GM19455 (cell line): ENCODE measurements at regions not wholly inside any gene's neighbourhood (a gene's known extent, or its start where the extent isn't known, plus 50 kb on each side); places are given as distances from the start of the nearest gene placed in this dataset.

Experiments
- ATAC-seq: cut with Tn5 transposase; IDR thresholded peaks from one replicate; pipeline ENCODE4 v1.9.1; 2021; ENCODE audit not compliant: unreplicated experiment

- ATAC-seq, result no peak
These were observed 147.2 kb upstream of the EEPD1 start for GRCh38 chr7:36005876-36006275.

GRCh38 chr7:36006636-36007229 lies 146.3 kb upstream of the EEPD1 start:
- ATAC-seq, result no peak

GRCh38 chr7:36010656-36011587 lies 142.1 kb upstream of the EEPD1 start:
- no peak for ATAC-seq

DNA sequence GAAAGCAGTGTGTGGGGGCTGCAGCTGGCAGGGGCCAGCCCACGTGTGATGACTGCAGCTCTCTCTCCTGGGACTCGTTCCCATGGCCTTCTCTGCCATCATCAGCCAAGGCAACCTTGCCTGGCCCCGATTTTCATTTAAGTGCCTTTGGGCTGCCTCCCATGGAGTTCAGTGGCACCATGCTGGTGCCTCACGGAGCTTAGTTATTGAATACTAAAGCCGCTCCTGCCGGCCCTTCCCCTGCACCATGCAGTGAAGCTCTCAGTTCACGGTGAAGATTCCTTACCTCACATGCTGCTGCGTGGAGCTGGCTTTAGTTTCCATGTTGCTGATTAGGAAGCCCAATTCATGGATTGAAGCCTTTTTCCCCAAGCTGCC lies 141.5 kb upstream of the EEPD1 start:
- ATAC-seq, result no peak

DNA sequence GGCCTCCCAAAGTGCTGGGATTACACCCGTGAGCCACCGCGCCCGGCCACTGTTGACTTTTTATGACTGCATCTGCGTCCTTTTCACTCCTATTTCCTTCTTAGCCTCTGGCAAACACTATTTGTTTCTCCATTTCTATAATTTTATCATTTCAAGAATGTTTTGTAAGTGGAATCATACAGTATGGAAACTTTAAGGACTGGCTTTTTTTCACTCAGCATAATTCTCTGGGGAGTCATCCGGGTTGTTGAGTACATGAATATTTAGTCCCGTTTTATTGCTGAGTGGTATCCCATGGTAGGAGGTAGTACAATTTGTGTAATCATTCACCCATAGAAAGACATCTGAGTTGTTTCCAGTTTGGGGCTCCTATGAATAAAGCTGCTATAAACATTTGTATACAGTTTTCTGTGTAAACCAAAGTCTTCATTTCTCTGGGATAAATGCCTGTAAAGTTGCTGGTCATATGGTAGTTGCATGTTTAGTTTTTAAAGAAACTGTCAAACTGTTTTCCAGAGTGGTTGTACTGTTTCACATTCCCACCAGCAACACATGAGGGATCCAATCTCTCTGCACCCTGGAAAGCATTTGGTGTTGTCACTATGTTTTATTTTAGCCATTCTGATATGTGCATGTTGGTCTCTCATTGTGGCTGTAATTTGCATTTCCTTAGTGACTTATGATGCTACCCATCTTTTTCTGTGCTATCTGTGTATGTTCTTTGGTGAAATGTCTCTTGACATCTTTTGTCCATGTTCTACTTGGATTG lies 139.6 kb upstream of the EEPD1 start:
- no peak for ATAC-seq

- no peak for ATAC-seq
These were observed 138.1 kb upstream of the EEPD1 start for GRCh38 chr7:36014961-36015360.

DNA sequence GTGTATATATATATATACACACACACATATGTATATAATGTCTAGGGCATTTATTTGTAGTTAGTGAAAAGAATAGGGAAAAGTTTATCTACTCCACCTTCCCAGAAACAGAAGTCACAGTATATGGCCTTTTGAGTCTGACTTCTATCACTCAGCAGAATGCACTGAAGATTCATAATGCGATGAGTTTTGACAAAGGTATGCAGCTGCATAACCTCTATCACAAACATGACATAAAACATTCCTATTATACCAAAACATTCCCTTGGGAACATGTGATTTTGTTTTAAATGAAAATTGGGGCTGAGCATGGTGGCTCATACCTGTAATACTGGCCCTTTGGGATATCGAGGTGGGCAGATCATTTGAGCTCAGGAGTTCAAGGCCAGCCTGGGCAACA lies 137.3 kb upstream of the EEPD1 start:
- no peak for ATAC-seq

DNA sequence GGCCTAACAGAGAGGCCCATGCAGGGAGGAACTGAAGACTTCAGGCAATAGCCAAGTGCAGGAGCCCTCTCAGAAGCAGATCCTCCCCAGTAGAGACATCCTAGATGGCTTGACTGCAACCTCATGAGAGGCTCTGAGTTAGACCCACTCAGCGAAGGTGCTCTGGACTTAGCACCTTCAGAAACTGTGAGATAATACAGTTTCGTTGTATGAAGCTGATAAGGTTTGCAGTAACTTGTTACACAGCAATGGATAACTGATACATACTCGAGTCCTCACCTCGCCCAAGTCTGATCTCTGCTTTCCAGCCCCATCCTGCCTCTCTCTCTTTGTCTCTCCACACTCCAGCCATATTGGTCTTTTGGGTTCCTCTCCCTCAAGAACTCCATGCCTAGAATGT lies 136.4 kb upstream of the EEPD1 start:
- ATAC-seq, result no peak

DNA sequence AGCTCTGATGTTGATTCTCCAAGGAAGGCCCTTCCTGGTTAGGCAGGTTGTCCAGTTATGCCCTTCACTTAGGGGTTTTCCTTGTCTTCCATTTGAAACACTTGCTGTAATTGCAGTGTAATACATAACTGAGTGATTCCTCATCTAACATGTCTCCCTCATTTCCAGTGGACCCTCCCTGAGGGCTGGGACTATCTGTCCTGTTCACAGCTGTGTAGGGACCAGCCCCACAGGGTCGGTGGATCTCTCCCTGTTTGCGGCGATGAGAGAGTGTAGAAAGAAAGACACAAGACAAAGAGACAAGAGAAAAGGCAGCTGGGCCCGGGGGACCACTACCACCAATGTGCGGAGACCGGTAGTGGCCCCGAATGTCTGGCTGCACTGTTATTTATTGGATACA lies 135.9 kb upstream of the EEPD1 start:
- no peak for ATAC-seq

- no peak for ATAC-seq
These were observed 134.1 kb upstream of the EEPD1 start for GRCh38 chr7:36018816-36019484.

- no peak for ATAC-seq
These were observed 133.5 kb upstream of the EEPD1 start for GRCh38 chr7:36019538-36019937.

DNA sequence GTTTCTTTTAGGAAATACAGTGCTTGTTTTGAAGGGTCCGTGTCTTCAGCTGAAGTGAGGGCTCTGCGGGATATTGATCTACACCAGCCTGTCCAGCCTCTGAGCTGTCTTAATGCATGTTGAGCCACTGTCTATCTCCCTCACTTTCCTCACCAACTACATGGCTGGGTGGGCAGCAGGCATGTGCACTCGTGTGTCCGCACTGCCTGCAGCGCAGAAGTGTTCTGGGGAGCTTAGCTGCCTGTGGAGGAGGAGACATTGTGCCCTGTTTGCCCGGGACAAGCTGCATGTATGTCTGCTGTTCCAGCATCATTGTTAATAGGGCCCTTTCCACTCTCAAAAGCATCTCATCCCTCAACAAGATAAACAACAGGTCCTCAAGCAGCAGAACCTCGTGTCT lies 133.1 kb upstream of the EEPD1 start:
- no peak for ATAC-seq

GRCh38 chr7:36021367-36021766 lies 131.7 kb upstream of the EEPD1 start:
- ATAC-seq, result no peak

DNA sequence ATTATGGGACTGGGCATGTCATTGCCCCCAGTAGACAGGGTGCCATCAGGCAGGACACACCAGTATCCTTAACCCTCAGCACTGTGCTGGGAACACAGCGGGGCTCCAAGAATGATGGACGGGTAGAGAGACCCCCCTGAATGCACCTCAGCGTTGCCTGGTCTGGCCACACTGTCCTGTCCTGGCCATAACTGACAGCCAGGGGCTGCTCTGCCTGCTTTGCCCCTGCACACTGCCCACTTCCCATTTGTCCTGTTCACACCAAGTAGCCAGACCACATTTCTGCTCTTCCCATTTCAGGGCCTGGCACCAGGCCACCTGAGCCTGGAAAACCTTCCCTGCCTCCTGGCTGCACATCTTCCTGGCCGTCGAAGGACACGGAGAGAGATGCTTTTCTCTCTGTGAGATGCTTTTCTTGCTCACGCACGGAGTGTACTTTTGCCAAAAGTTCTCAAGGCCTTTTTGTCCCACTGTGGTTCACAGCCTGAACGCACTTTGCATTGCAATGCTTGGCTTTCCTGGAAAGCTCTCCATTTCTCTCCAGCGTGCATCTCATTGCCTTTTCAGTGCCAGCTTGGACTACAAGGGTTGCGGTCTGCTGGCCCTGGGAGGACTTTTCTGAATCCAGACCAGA lies 131.0 kb upstream of the EEPD1 start:
- ATAC-seq, result no peak

DNA sequence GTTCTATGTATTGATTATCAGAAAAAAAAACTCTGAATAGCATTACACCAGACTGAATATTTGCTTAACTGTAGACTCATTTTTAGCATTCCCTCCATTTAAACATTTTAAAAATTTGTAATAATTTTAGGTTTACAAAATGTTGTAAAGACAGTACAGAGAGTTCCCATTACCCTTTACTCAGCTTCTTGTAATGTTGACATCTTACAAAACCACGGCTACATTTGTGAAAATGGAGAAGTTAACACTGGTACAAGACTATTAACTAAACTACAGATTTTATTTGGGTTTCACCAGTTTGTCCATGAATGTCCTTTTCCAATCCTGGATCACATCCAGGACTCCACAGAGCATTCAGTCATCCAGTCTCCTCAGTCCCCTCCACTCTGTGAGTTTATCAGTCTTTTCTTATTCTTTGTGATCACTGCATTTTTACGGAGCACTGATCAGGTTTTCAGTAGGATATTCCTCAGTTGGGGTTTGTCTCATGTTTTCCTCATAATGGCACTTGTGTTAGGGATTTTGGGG lies 130.0 kb upstream of the EEPD1 start:
- ATAC-seq, result no peak

DNA sequence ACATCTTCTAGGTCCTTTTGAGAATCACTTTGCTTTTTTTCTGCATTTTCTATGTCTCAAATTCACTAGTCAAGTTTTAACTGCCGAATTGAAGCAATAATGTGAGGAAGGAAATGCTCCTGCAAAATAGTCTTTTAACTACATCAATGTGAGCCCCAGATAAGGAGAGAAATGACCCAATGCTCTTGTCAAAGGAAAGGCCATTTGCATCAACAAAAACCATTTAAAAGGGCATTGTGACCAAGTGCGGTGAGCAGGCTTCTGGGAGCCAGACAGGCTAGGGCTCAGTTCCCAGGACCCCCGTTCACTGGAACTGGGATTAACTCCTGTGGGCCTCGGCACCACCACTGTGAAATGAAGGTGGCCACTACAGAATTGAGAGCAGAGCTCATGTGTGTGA lies 127.9 kb upstream of the EEPD1 start:
- ATAC-seq, result no peak

DNA sequence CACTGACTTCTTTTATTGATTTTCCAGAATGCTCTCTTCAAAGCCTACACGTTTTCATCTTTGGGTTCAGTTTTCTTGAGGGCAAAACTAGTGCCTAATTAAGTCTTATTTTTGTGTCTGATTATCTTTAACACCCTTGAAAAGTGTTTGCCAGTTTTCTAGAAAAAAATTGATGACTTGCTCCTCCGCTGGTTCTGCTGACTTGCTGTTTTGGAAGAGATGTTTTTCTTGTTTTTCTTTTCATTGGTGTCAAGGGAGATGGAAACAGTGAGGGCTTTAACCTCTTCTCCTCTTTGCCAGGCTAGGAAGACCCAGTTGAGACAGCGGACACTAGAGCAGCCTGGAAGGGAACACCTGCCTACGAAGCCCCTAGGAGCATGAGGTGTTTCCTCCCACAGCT lies 123.7 kb upstream of the EEPD1 start:
- ATAC-seq, result no peak

DNA sequence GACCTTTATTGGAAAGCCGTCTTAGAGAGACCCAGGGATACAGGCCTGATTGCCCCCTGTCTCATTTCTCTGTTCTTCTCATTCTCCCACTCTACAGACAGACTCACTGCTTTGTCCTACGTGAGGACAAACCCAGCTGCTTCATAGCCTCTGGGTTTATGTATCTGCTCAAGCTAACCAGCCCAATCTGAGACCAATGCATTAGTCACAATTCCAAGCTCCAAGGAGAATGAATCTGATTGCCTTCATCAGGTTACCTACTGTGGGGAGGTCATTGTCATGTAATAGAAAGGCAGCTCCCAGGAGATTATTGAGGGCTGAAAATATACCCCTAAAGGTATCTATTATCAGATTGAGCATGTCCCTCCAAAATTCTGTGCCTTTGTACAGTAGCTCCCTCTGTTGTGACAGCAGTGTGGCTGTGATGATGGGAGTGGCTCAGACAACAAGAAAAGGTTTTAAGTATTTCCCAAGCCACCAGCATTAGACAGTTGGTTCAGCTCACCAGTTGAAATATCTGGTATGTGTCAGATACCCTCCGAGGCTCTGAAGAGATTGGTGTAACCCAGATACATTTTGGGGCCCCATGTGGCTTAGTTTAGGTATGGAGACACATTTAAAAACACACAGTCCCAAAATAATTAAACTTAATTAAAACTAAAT lies 123.1 kb upstream of the EEPD1 start:
- no peak for ATAC-seq

- no peak for ATAC-seq
These were observed 120.7 kb upstream of the EEPD1 start for GRCh38 chr7:36032361-36032818.

DNA sequence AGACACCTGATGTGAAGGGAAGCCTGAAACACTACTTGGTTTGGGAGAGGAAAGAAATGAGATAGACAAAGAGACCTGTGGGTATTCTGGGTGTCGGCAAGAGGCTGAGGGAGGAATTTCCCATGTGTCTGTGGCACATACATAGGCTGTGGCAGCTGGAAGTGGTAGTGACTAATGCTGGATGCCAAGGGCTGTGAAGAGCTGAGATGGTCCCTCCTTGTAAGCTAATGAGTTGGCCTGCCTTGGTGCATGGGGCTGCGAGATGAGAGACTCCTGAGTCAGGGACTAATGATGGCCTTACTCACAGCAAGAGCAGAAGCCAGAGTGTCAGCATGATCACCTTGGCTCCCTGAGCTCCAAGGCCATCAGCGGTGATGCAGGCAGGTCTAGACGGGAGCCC lies 119.0 kb upstream of the EEPD1 start:
- no peak for ATAC-seq
